Stimulated activated CD8-positive, alpha-beta memory T cell treated with anti-CD3 and anti-CD28 coated beads, Interleukin-7, amount 100 ng/mL, for 1 hour (primary cell): ENCODE measurements at regions not wholly inside any gene's neighbourhood (a gene's known extent, or its start where the extent isn't known, plus 50 kb on each side); places are given as distances from the start of the nearest gene placed in this dataset.

Experiments used
- DNase-seq, 2 donors: peaks; one replicate each; pipeline ENCODE4 v3.0.0-alpha.2; 2020; ENCODE audit warnings: low read depth in 2 of 2

DNA sequence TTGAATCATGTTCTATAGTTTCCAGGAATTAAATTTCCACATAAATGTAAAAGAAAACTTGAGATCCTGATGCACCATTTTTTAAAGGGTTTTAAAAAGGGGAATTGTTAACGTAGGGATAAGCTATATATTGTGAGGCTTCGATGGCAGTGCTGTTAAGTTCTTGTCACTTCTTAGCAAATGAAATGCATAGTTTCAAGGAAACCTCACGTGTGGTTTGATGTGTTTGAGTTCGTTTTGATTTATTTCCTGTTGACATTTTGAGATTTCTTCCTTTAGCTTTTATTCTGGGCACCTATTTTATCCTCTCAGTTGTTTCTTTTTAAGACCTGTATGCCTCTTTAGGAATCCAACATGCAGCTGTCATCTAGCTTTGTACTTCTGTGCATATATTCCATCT lies 301.0 kb downstream of the DOCK8 start:
- no peak for DNase-seq

- DNase-seq = no peak
These were observed 303.3 kb downstream of the DOCK8 start for GRCh38 chr9:517993-518392.

DNA sequence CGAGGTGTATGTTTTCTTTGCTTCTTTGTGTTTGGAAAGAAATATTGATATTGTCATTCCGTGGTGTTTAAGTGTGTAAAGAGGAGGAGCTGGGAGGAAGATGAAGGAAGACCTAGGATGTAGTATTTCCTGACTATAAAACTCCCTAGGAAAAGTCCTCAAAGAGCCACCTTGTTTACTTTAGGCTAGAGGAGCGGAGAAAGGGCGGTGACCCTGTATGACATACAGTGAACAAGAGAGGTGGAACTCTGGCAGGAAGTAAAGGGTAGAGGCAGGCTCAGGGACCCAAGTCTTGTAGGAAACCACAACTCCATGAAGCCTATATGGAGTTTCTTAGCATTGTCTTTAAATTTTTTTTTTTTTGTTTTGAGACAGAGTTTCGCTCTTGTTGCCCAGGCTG lies 303.9 kb downstream of the DOCK8 start:
- DNase-seq = no peak

GRCh38 chr9:519579-519978 lies 304.9 kb downstream of the DOCK8 start:
- DNase-seq = no peak

GRCh38 chr9:520302-520701 lies 305.6 kb downstream of the DOCK8 start:
- DNase-seq = no peak

DNA sequence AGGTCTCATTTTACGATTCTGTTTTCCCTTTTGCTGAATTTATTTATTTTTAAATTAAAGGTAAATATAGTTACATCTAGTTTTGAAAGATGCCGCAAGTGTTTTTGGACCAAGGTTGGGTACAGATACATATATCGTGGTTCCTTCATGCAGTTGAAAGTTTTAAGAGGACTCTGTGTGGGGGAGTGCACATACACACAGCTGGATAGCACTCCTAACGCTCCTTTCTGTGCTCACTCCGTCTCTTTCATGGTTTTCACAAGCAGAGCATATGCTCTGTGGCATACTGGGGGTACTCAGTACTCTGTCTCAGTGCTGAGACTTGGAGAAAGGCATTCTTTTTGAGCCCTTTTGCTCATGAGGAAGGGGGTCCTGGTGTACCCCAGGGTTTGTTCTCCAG lies 307.5 kb downstream of the DOCK8 start:
- no peak for DNase-seq

DNA sequence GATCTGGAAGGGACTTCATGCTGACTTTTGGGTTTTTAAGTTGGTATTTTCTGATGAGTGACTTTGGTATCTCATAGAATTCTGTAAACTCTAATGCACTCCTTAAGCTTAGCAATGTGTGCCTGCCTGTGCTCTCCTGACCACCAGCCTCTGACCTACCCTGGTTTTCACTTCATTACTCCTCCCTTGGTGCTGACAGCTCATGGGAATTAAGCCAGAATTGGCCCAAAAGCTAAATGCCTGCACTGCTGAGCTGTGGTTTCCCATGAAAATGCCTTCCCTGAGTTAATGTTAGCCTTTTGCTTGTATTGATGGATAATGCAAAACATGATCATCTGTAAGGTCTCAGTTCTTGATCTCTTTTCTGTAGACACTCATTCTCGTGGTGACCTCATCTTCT lies 308.0 kb downstream of the DOCK8 start:
- DNase-seq = no peak

DNA sequence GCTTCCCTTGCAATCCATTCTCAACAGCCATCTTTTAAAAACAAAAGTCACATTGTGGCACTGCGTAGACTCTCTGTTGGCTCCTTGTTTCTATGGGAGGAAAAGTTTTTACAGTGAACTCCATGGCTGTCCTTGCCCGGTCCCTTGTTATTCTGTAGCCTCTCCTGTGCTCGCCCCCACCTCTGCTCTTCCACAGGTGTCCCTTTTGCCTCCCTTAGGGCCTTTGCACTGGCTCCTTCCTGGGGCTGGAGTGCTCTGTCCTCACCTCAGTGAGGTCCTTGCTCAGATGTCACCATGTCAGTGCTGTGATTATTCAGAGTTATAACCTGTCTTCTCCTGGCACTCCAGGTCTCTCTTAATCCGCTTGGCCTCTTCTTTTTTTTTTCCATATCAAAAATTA lies 308.8 kb downstream of the DOCK8 start:
- DNase-seq = no peak

GRCh38 chr9:524008-524407 lies 309.3 kb downstream of the DOCK8 start:
- DNase-seq = no peak

- no peak for DNase-seq
These were observed 312.4 kb downstream of the DOCK8 start for GRCh38 chr9:526904-527591.

DNA sequence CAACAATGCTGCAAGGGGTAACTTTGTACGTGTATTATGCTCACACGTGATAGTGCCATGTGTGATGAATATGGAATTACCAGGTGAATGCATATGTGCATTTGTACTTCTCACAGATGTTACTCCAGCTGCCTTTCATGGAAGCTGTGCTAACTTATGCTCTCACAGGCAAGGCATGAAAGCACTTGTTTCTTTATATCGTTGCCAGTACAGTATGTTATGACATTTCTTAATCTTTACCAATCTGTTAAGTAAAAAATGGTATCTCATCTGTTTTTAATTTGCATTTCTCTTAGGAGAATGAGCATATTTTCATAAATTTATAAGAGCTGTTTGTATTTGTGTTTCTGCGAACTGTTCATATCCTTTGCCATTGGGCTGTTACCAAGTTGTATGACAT lies 311.8 kb upstream of the DMRT1 start:
- DNase-seq = no peak

DNA sequence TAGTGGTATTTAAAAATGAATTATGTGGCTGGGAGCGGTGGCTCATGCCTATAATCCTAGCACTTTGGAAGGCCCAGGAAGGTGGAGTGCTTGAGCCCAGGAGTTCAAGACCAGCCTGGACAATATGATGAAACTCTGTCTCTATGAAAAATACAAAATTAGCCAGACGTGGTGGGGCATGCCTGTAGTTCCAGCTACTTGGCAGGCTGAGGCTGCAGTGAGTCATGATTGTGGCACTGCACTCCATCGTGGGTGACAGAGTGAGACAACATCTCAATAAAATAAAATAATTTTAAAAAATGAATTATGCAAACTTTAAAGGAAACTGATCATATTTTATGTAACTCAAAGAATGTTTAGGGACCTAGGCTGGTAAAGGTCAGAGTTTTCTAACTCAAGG lies 310.8 kb upstream of the DMRT1 start:
- no peak for DNase-seq

DNA sequence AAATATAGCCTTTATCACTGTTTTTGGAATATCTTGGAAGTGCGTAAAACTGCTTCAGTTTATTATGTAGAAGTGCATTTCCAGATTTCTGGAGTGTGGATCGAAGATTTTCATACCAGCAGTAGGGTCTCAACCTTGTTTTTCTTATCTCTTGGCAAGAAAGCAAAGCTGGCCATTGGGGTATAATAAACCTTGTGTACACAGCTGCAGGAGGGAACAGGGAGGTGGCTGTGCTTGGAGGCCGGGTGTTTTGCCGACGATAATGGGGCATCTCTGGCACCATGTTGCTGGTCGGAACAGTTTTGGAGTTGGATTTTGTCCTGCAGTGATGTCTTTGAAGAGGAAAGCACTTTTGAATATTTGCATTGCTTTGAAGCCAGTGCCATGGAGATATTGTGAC lies 308.8 kb upstream of the DMRT1 start:
- no peak for DNase-seq

- DNase-seq = no peak
These were observed 306.6 kb upstream of the DMRT1 start for GRCh38 chr9:534886-535285.

DNA sequence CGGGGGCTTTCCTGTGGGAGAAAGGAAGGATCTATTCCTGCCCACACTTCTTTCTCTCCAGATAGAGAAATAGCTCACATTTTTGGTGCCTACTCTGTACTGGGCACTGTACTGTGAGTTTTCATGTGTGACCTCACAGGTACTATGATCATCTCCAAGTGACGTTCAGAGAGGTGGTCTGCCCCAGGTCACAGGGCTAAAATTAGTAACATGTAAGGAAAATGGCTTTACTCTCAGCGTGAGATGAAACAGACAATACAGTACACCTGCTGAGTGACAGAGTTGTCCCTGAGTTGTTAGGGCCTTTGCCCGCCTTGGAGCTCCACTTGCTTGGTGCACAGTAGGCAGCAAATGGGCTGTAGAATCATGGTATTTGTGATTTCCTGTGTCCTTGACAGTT lies 306.1 kb upstream of the DMRT1 start:
- DNase-seq = no peak

- DNase-seq = no peak
These were observed 304.6 kb upstream of the DMRT1 start for GRCh38 chr9:536597-537511.

DNA sequence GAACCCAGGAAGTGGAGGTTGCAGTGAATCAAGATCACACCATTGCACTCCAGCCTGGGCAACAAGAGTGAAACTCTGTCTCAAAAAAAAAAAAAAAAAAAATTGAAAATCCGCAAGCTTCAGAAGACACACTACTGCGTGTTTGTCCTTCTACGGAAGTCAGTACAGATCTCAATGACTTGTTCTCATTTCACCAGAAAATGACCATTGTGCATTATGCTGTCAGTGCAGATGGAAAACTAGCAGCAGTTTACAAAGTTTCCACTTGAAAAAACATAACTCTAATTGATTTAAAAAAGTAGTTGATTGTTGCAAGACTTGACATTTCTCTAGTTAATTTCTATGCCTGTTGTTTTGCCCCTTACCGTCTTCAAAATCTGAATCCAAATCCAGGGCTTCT lies 298.0 kb upstream of the DMRT1 start:
- no peak for DNase-seq

DNA sequence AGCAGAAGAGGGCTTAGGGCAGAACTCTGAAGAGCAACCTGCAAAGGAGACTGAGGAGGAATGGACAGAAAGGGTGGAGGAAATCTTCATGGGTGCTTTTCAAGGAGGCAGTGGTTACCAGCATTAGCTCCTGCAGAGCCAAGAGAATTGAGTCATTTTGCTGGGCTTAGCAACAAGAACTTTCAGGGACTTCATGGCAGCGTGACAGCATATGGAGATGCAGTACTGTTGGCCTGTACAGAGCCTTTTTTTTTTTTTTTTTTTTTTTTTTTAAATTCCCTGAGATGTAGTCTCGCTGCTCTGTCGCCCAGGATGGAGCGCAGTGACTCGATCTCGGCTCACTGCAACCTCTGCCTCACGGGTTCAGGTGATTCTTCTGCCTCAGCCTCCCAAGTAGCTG lies 296.0 kb upstream of the DMRT1 start:
- DNase-seq = no peak

GRCh38 chr9:546235-546634 lies 295.3 kb upstream of the DMRT1 start:
- DNase-seq = no peak

GRCh38 chr9:546797-547223 lies 294.7 kb upstream of the DMRT1 start:
- no peak for DNase-seq

DNA sequence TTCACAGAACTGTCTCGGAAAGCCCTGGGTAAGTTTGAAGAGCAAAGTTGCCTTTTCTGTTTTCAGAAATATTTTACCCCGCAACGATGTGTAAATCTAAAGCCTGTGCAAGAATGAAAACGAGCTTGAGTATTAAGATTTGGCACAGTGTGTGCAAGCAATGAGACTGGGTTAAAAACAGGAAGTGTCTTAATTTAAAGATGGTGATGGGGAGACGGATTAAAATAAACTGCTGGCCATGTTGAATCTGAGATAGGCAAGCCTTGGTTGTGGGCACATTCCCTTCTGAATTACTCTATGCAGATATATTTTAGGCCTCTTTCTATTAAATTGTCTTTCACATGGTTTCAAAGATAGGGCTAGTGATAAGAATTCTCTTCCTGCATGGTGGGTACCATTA lies 294.2 kb upstream of the DMRT1 start:
- no peak for DNase-seq

DNA sequence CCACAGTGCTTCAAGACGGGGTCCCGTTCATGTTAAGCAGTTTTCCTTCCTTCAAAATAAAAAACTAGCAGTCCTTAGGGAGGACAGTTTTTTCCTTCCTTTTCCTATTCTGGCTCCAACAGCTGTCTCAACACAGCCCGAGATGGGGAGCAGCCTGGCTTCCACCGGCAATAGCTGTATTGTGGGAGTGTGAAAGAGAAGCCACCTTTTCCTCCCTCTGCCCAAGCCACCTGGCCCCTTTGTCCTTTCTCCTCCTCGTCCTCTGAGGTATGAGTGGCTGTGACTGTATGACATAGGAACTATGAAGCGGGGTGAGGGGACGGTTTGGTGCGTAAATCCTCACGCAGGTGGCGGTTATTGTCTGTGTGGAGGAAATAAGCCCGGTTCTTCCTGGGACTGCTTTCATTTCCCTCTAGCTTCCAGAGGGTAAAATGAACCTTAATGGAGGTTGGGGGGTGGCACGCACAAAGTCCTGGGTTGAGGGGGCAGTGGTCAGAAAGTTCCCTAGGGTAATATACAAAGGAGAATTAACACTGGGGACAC lies 292.0 kb upstream of the DMRT1 start:
- no peak for DNase-seq

DNA sequence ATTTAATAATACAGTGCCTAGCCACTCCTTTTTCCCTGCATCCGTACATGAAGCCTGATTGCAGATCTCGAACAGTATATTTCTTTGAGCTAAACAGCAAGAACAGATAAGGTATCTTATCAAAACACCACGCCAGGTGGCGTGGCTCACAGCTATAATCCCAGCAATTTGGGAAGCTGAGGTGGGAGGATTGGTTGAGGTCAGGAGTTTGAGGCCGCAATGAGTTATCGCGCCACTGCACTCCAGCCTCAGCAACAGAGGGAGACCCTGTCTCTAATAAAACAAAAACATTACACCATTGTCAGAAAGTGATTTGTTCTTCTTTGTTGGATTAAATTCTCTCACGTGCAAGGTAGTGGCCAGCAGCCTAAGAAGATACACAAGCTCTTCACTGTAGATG lies 291.2 kb upstream of the DMRT1 start:
- no peak for DNase-seq
